Suppressor macrophage treated with lipopolysaccharide for 4 hours (primary cell): ENCODE measurements at regions not wholly inside any gene's neighbourhood (a gene's known extent, or its start where the extent isn't known, plus 50 kb on each side); places are given as distances from the start of the nearest gene placed in this dataset.
A peak's percentile ranks its signal among the peaks of the same experiment; 100 is the strongest.

Experiments
- DNase-seq: peaks from one replicate; pipeline ENCODE4 v3.0.0-alpha.2; 2020

DNA sequence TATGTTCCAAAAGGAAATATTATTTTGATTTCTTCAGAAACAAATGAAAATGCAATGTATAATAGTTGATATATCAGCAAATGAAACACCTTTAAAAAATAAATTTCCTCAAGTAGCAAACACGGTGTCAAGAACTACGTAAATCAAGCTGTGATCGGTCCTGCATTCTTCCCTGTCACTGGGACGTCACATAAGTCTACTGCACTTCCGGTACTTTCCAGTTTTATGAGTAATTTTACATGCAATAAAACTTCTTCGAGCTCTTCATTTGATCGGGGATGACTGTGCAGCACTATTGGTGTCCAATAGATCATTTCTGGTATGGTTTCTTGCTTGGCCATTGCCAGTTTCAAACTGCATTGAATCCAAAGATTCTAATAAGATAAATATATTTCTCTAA, 114.0 kb upstream of the VEGFC start:
- no peak for DNase-seq

DNA sequence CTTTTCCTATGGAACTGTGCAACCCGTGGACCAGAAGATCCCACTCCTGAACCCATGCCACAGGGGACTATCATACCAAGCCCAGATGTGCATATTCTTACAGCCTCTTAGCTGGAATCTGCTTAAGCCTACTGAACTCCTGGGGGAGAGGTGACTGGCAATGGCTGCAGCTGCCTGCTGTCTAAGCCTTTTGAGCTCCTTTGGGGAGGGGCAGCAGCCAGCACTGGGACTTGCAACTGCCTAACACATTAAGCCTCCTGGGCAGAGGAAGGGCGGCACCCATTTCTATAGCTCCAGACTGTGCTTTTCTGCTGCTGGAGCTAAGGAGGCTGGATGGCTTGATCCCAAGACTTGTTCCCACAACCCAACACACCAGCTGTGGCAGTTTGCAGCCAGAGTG, 117.9 kb upstream of the VEGFC start:
- no peak for DNase-seq

DNA sequence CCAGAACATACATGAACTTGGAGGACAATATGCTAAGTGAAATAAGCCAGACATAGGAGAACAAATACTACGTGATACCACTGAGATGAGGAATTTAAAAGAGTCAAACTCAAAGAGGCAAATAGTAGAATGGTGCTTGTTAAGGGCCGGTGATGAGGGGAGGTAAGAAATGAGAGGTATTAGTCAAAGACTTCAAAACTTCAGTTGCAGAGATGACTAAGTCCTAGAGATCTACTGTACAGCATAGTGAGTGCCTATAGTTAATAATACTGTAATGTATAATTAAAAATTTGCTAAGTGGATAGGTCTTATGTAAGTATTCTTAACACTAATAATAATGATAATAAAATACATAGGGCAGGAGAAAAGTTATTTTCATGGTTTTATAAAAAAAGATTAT, 126.9 kb upstream of the VEGFC start:
- no peak for DNase-seq

DNA sequence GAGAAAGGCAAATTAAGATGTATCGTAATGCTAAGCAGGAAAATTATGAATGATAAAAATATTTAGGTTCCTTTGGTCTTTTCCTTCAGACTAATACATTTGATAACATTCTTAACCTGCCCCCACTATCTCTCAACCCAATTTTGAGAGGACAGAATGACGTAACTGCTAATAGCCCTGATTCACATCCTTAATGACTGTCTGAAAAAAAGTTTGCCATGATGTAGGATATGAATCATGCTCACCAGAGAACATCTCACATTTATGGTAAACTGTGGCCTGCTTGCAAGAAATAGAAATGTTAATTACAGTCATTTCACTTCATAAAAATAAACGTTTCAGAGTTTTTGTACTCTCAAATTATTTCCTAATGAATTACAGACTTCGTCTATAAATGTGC, 128.0 kb upstream of the VEGFC start:
- DNase-seq: peak; percentile 28

DNA sequence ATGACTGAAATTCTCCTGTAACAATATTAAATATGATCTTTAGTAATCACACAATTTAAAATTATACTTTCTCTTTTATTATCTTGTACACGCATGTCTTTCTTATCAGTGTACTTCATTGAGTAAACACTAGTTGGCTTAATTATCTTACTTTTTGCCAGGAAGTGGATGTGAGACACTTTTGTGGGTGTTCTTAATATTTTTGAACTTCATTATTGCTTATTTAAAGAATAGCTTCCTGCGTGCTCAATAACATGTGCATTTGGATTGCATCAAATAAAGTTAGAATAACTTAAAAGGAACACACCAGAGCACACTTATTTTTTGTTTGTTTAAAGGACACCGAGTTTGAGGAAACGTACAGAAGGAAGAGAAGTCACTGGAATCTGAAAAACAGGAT, 128.5 kb upstream of the VEGFC start:
- DNase-seq: no peak

GRCh38 chr4:176924238-176924637, 131.5 kb upstream of the VEGFC start:
- no peak for DNase-seq

DNA sequence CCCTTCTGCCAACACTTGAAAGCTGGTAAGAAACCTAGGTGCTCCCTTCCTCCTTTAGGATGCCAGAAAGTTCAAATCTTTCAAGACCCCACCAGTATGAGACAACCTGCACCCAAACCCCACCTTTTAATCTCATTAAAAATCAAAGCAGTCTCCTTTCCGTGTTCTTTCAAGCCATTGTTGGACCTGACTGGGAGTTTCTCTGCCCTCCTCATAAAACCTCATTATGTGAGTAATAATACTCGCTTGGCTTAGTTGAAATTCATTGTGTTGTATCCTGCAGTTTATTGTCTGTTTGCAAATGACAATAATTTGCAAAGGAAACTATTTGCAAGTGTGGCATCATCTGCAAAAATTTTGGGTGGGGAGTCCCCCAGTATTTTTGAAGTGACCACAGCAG, 133.2 kb upstream of the VEGFC start:
- no peak for DNase-seq

DNA sequence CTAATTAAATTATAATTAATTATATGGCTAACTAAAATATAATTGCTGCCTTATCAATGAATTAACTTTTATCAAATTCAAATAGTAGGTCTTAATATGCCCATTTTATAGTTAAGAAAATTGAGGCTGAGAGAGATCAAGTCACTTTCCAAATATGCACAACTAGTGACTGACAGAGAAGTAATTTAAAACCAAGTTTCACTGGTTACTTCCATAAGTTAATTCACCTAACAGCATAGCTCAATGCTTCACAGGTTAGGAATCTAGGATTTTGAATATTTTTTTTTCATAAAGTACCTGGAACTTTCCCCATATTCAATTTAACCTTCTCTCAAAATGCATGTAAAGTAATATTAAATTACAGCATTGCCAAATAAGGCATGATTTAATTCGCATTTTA, 134.4 kb upstream of the VEGFC start:
- DNase-seq: no peak

DNA sequence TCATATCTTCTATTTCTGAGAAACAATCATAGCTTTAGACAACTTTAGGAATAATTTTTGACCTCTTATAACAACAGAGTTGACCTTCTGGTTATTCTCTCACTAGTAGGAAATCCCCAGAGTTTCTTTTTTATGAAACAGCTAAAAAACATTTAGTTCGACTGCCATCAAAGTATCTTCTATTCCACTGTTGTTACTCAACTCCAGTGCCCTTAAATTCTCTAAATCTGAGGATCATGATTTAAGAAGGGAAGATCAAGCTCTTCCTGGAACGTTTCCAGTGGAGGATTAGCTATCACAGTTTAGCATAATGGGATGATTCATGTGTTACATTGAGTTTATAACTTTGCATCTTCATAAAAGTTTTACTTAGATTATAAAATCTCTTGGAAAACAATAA, 134.9 kb upstream of the VEGFC start:
- DNase-seq: no peak

DNA sequence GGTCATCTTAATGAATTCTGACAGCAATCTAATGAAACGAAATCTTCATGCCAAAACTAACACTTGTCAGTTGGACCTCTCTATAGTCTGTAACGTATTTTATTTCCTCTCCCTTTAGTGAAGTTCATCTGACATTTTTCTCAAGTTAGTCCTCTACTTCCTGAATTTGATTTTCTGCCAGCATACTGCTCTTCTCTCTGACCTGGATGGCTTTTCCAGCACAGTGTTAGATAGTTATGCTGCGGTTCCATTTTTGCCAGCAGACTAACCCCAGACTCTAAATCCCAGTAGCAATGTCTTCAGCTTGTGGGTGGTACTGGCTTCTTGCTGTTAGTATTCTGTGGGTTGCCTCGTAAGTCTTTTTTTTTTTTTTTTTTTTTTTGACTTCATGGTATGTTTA, 146.7 kb upstream of the VEGFC start:
- DNase-seq: no peak

DNA sequence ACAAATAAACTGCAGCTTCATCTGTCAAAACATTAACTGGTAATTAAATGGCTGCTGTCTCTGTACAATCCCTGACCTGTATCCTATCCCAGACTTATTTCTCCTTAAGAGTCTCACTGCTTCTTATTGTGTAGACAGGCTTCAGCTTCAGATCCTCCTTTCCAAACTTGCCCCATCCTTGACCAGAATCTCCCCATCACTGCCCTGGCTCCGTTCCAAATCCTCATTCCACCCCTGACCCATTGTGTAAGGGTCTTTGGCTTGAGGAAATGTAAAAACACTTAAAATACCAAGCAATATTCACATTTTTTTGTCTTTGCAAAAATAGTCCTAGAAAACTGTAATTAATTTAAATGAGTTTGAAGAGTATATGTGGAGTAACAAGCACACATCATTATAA, 152.6 kb upstream of the VEGFC start:
- no peak for DNase-seq

GRCh38 chr4:176949029-176949428, 156.3 kb upstream of the VEGFC start:
- no peak for DNase-seq

- DNase-seq: no peak
These were observed 160.3 kb upstream of the VEGFC start for GRCh38 chr4:176953021-176953420.

DNA sequence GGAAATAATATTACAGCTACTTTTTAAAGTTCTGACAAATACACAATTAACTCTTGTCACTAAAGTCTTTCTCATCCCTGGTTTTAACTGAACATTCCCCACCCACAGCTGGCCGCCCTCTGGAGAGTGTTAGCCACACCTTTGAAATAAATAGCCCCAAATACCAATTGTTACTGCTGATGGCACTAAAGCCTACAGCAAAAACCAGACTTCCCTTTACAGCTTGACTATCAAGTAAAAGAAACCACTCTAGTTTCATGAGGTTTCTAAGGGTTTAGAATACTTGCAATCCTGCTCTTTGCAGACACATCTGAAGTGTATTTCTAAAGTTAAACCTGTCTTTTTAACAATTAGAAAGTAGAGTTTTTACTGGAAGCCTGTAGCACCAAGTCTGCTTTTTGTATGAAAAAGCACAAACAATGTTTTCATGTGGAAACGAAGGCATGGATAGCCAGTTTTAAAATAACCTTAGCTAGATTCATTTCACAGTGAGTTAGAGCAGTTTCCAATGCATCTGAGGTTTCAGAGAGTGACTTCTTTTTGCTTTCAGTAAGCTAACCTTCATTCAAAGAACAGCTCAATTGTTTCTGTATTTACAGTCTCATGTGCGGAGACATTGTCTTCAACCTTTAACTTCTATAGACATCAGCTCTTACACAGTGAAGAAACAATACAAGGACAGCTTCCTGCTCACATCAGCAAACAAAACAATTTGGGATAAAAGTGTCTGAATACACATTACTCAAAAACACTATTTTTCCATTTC, 164.8 kb upstream of the VEGFC start:
- DNase-seq: no peak

DNA sequence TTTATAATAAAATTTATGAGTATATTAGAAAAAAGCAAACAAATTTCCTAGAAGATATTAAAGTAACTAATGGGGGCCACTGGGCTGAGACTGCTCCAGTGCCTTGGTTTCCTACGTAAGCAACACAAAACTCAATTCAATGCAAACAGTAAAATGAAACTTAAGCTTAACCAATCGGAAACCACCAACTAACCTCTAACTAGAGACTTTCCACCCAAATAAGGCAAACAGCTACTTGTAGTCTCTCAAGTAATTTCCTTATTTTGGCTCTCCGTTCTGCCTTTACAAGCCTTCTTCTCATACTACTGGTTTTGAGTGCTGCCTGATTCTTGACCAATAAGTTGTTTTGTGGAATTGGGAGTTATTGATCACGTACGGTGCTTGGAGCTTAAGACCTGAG, 167.3 kb upstream of the VEGFC start:
- DNase-seq: no peak

- DNase-seq: no peak
These were observed 170.4 kb upstream of the VEGFC start for GRCh38 chr4:176963121-176963520.

GRCh38 chr4:176964116-176964691, 171.5 kb upstream of the VEGFC start:
- peak; percentile 70 for DNase-seq

GRCh38 chr4:176967586-176967985, 174.9 kb upstream of the VEGFC start:
- DNase-seq: no peak

- no peak for DNase-seq
These were observed 175.4 kb upstream of the VEGFC start for GRCh38 chr4:176968094-176968493.

DNA sequence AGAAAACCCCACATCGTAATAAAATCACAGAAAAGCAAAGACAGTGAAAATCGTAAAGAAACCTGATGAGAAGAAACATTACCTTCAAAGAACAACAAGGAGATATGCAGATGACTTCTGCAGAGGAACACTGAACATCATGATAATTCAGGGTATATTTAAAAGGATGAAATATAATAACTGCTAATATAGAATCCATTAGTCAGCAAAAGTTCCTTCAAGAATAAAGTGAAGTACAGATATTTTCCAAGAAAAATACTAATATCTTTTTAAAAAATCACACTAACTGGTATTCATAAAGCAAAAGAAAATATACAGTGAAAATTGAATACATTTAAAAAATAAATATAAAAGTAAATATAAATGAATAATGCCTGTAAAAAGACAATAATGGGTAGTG, 176.3 kb upstream of the VEGFC start:
- no peak for DNase-seq

DNA sequence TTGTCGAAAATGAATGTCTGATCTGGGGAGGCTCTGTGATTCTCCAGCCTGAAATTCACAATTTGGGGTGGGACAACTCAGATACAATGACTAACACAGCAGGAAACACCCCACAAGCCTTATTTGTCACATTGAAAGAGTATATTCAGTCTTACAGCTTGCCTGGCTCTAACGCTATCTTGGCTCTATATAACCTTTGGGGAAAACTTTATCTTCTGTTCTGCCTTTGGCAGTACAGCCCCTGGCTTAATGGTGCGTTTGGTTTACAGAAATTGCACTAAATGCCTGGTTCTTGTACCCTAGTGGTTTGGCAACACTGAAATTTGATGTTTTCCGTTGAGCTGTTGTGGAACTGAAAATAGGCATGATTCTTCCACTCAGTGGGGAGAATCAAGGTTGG, 178.1 kb upstream of the VEGFC start:
- DNase-seq: no peak

GRCh38 chr4:176971576-176972115, 178.9 kb upstream of the VEGFC start:
- no peak for DNase-seq

- DNase-seq: peak; percentile 89
These were observed 186.7 kb upstream of the VEGFC start for GRCh38 chr4:176979416-176979815.

- peak; percentile 12 for DNase-seq
These were observed 188.4 kb upstream of the VEGFC start for GRCh38 chr4:176981074-176981473.

DNA sequence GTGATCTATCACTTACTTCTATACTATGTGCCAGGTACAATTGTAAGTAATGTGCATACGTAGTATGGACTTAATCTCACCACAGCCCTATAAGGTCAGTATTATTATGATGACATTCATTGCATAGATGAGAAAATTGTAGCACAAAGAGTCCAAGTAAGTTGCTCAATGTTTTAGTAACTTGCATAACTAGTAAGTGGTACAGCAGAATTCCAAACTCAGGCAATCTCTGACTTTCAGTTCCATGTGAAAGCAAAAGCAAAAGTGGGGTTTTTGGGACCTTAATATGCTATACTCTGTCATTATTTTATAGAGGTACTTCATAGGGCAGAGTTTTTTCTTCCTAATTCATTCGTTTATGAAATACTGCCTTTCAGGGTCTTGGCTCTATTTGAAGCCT, 188.8 kb upstream of the VEGFC start:
- peak; percentile 91 for DNase-seq
